Stimulated activated CD4-positive, alpha-beta T cell treated with anti-CD3 and anti-CD28 coated beads, Interleukin-12 subunit alpha, Interleukin-12 subunit beta, amount 100 ng/mL, for 24 hours (primary cell): ENCODE measurements at regions not wholly inside any gene's neighbourhood (a gene's known extent, or its start where the extent isn't known, plus 50 kb on each side); places are given as distances from the start of the nearest gene placed in this dataset.

Source experiments
- DNase-seq, 2 experiments: peaks; one replicate each; pipeline ENCODE4 v3.0.0-alpha.2; 2020; ENCODE audit warnings: low read depth in 2 of 2

DNA sequence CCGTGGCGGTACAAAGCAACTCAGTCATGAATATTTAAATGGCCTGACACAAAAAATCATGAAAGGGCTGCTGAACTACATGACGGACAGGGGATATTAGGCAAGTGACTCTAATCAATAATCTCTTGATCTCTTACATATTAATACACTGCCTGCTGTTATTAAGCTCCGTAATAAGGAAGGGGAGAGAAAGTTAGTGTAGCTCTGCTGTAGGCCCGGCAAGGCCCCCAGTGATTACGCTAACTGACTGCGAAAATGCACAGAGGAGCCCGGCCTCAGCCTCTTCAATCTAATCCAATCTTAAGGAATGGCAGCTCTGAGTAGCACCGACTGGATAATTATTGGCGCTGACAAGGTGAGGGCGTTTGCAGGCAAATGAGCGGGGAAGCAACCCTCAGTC lies 583.5 kb upstream of the MKI67 start:
- DNase-seq = no peak

DNA sequence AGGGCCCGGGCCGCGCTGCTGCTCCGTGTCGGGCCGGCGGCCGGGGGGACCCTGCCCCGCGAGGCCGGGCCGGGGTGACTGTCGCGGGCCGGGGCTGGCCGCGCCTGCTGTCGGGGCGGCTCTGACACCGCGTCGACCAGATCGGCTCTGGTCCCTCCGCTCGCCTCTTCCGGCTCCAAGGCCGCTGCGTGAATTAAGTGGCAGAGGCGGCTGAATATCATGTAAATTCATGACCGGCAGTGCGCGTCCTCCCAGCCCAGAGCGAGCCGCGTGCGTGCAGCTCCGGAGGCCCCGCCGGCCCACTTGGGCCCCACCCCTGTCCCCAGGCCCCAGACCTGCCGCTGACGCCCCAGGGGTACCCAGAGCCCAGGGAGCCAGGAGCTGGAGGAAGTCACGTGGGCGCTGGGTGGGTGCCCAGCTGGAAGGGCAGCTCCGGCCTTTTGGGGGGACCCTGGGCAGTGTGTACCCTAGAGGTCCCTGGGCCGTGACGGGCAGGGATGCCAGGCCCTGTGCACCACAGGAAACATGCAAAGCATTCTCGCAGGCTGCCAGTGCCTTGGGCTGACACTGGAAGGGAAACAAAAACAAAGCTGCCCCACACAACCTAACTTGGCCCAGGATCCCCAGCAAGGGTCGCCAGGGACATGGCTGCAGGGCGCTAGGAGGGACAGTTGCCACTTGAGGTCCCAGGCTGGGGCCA lies 584.0 kb upstream of the MKI67 start:
- no peak for DNase-seq

DNA sequence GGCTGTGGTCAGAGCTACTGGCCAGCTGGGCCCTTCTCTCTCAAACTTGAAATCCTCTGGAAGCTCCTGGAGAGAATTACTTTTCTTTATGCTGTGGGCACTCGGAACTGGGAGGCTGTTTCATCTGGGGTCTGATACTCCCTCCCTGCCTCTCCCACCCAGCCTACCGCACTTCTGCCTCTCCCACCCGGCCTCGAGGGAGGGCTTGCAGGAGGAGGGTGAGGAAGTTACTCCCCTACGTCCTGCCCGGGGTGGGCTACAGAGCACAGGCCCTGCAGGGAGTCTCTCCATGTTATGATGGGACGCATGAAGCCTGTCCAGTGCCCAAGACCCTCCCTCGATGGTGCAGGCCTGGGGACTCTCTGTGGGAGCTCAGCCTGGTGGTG lies 584.6 kb upstream of the MKI67 start:
- DNase-seq = no peak

DNA sequence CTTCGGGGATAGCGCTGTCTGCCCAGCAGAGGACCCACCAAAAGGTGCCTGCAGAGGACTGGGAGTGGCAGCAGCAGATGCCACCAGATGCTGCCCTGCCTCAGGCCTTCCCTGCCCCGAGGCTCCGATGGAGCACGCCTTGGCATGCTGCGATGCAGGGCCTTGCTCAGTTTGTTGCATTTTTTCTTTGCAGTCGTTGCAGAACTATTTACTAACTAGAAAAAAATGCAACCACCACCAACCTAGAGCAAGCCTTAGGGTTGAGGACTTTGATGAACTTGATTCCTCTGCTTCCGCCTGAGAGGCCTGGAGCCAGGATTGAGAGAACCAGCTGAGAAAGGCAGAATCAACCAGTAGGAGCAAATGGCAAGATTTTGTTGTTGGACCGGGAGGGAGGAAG lies 585.6 kb upstream of the MKI67 start:
- no peak for DNase-seq

DNA sequence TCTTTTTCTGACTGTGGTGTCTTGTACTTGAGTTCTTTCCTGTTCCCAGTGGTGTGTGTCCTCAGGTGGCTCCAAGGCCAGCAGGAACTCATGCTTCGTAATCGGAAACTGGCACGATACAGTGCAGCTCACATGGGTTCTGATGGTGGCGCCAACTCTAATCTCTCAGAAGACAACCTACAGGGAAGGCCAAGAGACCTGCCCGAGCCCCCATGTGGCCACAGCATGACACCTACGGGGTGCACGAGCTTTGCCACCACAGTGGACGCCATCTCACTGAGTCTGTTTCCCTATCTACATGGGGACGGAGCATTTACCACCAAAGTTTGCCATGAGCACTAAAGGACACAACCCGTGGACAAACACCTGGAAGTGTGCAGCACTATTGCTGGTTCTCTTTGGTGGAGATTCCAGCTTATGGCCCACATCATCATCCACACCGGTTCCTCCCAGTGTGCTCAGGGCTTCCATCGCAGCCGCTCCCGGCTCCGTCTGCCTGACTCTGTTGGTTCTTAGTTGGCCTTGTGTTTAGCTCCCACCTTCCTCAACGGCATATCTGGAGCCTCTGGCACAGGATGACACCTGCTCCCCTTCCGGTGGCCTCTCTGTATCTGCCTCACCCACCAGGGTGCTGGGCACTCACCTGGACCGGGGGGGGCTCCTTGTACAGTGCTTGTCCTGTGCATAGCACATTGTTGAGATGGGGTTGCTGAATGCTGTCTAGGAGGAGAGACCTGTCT lies 586.6 kb upstream of the MKI67 start:
- DNase-seq = no peak

DNA sequence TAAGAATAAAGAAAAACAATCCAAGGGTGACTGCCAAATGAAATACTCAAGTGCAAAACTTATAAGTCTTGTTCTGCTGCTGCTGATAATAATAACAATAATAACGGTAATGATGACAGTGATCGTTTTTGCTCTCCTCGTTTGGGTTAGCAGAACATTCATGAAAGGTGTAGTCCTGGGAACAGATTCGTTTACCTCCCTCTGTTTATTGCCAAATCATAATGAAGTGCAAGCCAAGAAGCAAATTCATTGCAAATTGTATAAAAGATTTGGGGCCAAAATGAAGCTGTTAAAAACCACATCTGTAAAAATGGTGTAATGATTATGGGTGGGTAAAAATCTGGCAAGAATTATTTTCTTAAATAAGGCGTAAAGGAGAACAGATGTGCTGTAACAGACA lies 587.2 kb upstream of the MKI67 start:
- no peak for DNase-seq

DNA sequence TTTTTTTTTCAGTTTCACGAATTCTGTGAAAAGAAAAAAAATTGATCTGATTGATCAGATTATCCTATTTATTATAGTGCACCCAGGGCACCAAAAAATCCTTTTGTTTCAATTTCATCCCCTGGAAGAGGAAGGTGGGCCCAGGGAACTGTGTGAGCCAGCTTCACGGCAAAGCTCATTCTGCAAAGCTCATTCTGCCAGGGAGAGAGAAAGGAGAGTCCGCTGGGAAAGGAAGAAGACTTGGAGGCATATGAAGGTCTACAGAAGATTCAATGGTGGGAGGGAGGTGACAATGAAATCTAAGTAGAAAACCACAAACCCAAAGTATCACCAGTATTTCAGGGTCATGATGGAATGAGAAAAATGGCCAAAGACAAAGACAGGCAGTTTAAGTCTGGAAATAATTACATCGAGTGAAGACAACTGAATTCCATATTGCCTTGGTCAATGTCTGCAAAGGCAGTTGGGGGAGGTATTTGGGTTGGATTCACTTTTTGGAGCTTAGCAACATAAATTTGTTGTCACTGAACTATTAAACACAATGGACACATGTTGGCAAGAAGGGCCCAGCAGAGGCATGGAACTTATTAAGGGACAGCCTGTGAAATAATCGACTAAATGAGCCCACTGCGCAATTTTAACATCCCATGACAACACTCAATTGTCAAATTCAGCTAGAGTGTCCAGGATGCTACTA lies 587.8 kb upstream of the MKI67 start:
- no peak for DNase-seq

DNA sequence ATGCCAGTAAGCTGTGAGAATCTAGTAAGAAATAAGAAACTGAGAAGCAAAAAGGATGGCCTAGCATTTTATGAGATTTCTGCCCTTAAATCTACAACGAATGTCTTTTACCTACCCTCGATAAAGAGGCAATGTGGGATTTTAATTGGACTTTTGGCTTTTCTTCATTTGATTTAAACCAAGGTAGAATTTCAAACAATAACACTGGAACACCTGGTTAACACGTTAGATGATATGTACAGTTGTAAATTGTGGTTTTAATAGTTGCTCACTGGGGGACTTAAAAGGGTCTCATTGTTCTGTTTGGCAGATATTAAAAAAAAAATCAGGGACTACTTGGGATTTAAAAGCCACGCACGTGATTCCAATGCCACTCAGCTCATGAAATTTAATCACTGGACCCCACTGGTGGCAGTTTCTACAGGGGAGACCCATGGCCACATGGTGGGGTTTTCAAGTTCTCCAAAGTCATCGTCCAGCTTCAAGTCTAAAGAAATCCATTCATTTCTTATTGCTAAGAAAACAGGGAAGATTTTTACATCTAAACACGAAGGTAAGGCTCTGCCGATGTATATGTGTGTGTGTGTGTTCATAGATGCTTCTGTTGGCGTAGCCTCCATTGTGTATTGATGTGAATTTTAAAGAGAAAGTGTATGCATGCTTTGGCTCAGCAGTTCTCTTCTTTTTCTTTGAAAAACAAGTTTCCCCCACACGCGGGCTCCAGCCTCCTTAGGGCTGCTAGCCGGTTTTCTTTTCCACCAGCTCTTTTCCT lies 588.6 kb upstream of the MKI67 start:
- no peak for DNase-seq

DNA sequence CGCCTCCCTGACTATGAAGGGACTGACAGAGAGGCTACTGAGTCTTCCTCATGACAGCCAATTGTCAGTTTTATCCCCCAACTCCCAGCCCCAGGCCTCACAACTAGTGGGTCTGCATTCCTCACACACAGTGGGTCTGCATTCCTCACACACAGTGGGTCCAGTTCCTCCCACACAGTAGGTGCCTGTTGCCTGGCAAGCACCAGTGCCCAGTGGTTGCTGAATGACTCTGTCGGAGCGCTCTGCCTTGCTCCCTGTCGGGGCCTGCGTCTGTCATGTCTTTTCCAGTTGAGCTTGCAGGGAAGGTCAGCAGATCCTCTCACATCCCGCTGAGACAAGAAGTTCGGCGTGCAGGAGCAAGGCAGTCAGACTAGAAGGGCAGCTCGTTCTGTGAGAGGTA lies 590.0 kb upstream of the MKI67 start:
- DNase-seq = no peak

DNA sequence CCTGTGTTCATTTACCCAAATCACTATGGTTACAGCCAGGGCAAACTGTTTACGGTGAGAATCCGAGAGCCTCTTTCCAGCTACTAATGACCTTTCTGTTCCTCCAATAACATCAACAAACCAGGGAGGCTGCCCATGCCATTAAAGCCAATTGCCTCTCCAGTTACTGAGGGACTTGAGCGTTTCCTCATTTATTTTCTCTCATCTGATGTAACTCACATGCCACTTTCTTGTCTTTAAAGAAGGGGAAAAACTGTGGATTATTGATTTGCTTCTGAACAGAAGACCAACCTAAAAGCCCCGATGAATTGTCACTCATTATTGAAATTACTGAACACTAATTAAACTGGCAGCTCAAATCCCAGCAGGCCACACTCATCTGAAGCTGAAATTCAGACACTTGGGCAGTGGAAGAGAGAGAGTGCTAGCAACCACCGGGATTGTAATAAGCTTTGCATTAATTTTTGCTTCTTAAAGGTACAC lies 595.8 kb upstream of the MKI67 start:
- no peak for DNase-seq

DNA sequence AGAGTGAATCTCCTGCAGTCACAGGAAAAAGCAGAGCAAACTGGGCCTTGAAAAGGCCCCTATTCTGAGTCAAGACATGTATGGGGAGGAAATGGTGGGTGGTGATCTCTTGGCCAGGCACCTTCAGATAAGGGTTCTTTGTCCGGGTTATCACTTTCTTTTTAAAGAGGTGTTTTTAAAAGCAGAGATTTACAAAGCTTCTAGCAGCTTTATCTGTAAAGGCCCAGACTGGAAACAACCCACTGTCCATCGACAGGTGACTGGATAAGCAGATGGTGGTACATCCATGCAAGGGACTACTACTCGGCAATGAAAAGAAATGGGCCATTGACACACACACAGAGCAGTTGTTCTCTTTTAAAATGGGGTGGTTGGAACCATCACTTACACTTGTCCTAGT lies 596.7 kb upstream of the MKI67 start:
- no peak for DNase-seq

DNA sequence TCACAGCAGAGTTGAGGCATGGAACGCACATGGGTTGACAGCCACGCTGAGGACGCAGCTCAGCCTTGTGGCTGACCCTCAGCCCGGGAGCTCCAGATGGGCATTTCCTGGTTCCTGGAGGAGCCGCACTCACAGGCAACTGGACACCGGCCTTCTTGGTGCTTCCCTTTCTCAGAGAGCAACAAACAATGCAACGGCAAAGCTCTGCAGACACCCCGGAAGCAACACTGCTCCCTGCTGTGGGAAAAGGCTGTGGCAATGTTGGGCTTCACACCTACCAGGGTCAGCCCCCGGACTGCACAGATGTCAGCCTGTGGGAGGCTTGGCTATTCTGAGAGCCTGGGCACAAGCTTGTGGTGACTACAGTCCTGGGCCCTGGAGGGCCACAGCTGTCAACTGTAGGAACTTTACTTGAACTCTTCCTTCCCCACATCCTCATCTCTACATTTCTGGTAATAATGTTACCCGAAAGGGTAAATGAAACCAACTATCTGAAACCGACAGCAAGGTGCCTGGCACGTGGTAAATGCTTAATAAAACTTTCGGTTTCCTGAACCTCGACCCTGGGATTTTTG lies 597.5 kb upstream of the MKI67 start:
- DNase-seq = no peak

DNA sequence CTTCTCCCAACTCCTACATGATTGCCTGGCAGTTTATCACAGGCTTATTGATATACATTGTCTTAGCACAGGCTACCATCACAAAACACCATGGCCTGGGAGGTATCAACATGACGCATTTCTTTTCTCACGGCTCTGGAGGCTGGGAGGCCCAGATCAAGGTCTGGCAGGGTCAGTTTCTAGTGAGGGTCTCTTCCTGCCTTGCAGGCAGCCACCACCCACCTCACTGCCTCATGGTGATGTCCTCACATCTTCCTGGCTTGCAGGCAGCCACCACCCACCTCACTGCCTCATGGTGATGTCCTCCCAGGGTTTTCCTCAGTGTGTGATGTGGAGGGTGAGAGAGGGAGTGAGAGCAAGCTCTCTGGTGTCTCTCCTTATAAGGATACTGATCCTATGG lies 599.3 kb upstream of the MKI67 start:
- no peak for DNase-seq

DNA sequence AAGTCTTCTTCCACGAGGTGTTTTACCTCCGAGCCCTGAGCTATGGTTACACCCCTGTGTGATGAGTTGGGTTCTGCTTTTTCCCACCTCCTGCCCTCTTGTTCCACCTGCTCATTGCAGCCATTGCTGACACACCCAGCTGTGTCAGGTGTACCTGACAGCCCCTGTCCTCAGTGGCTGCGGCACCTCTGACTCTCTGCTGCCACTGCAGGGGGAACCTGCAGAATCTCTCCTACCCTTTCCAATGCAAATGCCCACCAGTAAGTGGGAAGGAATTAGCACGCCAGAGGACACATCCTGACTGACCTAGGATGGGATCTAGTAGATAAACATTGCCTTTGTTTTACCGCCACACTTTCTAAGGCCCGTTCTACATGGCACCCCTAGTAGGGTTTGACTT lies 600.9 kb upstream of the MKI67 start:
- no peak for DNase-seq

DNA sequence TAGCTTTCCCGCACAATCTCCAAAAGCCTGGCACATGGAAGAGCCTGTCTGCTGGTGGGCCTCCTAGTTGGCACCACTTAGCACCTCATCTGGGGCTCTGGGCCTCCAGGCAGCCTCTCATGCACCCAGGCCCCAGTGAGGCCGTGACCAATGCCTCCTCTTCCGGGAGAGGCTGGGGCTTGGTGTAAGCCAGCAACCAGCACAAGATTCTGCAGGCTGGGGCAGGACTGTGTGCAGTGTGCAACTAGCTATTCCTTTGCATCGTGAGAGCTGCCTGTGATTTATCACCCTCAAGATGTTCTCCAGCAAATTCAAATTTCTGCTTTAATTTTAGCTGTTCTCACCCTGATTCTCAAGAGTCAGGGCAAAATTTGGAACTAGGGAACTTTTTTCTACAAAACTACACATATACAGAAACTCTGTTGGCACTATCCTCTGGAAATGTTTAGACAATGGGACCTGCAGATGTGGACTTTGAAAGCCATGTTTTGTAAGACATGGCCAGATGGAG lies 603.7 kb upstream of the MKI67 start:
- no peak for DNase-seq

DNA sequence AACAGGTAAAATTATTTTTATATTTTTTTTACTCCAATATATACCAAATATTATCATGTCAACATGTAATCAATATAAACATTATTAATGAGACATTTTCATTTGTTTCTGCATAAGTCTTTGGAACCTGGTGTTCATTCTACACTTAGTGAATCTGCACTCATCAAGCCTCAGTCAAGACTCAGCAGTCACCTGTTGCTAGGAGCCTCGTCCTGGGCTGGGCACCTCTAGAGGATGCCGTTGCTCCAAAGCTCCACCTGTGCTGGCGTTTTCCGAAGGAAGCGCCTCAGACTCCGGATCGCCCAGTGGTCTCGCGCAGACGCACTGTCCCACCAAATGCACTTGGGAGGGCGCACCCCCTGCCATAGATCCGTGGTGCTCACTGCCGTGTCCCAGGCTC lies 604.7 kb upstream of the MKI67 start:
- DNase-seq = no peak

DNA sequence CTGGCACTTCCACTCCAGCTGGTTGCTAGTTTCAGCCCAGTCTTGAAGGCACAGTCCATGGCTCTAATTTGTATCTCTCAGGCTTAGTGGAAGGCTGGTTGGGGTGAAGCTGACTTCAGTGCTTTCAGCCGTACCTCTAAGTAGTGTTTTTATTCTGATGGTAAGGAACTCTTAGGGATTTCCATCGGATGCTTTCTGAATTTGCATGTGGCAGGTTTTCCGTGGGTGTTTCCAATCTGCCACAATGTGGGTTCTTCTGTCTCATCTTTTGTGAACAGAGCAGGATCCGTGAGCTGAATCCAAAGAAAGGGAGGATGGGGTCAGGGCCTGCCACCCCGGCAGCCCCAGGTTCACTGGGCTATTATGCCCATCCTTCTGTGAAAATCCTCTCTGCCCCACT lies 607.9 kb upstream of the MKI67 start:
- no peak for DNase-seq

DNA sequence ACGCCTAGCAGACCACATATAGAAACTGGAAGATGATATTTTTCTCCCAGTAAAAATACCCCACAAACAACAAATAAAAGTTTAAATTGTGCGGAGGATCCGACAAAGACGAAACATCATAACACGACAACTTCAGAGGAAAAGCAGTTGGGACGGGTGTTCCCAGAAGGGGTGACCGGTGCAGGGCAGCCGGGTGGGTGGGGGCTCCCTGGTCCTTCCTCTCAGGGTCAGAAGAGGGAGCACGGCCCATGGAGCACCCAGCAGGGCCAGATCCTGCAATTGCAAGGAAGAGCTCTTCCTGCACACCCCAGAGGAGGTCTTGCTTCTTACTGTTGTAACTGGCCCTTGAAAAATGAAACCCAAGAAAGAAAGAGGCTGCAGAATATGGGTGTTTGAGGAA lies 608.5 kb upstream of the MKI67 start:
- no peak for DNase-seq

DNA sequence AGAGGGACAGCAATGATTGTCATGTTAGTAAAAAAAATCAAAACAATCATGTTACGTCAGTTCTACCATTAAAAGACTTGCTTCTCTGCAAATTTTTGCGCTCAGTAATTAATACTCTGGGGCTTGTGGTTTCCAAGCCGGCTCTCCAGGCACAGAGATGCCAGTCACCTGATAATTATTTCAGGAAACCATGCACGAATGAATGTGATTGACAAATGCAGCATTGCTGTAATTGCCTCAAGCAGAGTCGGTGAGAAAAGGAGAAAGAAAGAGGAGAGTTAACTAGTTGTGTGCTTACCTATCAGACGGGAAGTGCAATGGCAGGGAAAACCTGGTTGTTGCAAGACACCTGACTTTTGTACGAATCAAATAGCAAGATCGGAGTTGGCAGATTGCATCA lies 609.8 kb upstream of the MKI67 start:
- DNase-seq = no peak

DNA sequence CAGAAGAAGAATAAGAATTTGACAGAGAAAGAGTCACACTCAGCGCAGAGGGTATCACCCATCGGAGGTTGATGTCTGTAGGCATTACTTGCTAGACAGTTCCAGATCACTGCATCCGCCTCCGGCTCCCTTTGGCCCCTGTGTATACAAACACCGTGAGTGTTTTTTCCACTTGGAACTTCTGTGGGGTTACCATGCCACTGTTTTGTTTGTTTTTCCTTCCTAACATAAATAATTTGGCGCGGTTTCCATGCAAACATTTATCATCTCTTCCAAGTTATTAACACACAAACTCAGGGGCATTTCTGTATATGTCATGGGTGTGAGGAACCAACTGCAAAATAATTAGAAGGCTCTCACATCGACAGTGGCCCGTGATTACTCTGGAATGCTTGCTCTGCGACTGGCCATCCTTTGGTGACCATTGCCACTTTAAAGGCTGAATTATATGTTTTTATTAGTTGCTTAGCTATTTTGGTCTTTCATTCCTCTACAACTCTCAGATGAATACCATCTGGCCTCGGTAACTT lies 612.2 kb upstream of the MKI67 start:
- no peak for DNase-seq

DNA sequence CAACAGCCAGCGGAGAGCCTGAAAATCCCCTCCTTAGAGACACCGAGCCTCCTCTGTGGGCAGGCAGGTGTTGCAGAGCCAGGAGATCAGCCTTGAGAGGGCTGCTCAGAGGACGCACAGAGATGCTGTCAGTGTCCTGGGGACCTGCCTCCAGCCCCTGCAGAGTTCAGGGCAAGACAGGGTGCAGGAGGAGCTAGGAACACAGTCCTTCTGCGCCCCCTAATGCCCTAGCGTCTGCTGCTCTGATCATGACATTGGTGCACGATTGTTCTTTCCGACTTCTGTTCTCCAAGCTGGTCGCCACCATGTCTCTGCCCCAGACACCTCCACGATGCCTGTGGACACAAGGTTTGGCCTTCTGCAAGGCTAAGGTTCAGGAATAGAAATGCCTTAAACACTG lies 613.7 kb upstream of the MKI67 start:
- no peak for DNase-seq
